ENCODE measurements at regions not wholly inside any gene's neighbourhood (a gene's known extent, or its start where the extent isn't known, plus 50 kb on each side); places are given as distances from the start of the nearest gene placed in this dataset.

- TF ChIP-seq, protein P1, sequence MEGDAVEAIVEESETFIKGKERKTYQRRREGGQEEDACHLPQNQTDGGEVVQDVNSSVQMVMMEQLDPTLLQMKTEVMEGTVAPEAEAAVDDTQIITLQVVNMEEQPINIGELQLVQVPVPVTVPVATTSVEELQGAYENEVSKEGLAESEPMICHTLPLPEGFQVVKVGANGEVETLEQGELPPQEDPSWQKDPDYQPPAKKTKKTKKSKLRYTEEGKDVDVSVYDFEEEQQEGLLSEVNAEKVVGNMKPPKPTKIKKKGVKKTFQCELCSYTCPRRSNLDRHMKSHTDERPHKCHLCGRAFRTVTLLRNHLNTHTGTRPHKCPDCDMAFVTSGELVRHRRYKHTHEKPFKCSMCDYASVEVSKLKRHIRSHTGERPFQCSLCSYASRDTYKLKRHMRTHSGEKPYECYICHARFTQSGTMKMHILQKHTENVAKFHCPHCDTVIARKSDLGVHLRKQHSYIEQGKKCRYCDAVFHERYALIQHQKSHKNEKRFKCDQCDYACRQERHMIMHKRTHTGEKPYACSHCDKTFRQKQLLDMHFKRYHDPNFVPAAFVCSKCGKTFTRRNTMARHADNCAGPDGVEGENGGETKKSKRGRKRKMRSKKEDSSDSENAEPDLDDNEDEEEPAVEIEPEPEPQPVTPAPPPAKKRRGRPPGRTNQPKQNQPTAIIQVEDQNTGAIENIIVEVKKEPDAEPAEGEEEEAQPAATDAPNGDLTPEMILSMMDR (conservative IDR thresholded peaks at IDR 0.05; ENCODE audit: low read length), result no peak
- TF ChIP-seq EZH2phosphoT487 (IDR thresholded peaks at IDR 0.05; ENCODE audit: borderline replicate concordance, low read depth, low read length), result no peak
Measured at GRCh38 chr3:174460831-174461230, 398.3 kb upstream of the NAALADL2 start.
